ENCODE measurements at regions not wholly inside any gene's neighbourhood (a gene's known extent, or its start where the extent isn't known, plus 50 kb on each side); places are given as distances from the start of the nearest gene placed in this dataset.

GRCh38 chr1:58911841-58912499, 128.1 kb upstream of the JUN start:
- no peak overlapping the region for H3K4me3 ChIP-seq (ENCODE audit: low read length)
- TF ChIP-seq, protein P1, sequence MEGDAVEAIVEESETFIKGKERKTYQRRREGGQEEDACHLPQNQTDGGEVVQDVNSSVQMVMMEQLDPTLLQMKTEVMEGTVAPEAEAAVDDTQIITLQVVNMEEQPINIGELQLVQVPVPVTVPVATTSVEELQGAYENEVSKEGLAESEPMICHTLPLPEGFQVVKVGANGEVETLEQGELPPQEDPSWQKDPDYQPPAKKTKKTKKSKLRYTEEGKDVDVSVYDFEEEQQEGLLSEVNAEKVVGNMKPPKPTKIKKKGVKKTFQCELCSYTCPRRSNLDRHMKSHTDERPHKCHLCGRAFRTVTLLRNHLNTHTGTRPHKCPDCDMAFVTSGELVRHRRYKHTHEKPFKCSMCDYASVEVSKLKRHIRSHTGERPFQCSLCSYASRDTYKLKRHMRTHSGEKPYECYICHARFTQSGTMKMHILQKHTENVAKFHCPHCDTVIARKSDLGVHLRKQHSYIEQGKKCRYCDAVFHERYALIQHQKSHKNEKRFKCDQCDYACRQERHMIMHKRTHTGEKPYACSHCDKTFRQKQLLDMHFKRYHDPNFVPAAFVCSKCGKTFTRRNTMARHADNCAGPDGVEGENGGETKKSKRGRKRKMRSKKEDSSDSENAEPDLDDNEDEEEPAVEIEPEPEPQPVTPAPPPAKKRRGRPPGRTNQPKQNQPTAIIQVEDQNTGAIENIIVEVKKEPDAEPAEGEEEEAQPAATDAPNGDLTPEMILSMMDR (conservative IDR thresholded peaks at IDR 0.05; ENCODE audit: low read length): no peak
- DNase-seq (ENCODE audit: low read depth): no peak

DNA sequence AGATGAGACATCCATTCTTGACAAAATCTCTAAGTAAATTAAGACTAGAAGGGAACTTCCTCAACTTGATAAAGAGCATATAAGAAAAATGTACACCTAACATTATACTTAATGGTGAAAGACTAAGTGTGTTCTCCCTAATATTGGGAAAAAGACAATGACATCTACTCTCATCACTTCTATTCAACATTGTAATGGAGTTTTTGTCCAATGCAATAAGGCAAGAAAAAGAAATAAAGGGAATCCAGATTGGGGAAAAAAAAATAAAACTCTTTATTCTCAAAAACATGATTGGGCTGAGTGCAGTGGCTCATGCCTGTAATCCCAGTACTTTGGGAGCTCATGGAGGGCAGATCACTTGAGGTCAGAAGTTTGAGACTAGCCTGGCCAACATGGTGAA, 131.1 kb upstream of the JUN start:
- TF ChIP-seq, protein P1 (conservative IDR thresholded peaks at IDR 0.05; ENCODE audit: low read length): no peak
- no peak overlapping the region for H3K4me3 ChIP-seq (ENCODE audit: low read length)
- DNase-seq (ENCODE audit: low read depth): no peak

DNA sequence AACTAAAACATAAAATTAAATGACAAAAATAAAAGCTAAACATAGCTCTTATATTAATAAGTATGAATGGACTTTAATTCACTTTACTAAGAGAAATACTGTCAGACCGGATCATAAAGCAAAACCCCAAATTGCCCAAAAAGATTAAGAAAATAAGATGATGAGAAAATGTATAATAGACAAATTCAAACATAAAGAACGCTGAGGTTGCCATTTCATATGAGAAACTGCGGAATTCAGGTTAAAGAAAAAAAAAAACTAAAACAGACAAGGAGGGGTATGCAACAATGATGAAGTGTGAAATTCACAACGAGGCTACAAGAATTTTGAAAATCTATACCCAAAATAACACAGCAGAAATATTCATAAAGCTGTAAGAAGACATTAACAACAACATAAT, 133.6 kb upstream of the JUN start:
- TF ChIP-seq, protein P1 (conservative IDR thresholded peaks at IDR 0.05; ENCODE audit: low read length): no peak
- no peak for DNase-seq (ENCODE audit: low read depth)
- H3K4me3 ChIP-seq (ENCODE audit: low read length): no peak overlapping the region

DNA sequence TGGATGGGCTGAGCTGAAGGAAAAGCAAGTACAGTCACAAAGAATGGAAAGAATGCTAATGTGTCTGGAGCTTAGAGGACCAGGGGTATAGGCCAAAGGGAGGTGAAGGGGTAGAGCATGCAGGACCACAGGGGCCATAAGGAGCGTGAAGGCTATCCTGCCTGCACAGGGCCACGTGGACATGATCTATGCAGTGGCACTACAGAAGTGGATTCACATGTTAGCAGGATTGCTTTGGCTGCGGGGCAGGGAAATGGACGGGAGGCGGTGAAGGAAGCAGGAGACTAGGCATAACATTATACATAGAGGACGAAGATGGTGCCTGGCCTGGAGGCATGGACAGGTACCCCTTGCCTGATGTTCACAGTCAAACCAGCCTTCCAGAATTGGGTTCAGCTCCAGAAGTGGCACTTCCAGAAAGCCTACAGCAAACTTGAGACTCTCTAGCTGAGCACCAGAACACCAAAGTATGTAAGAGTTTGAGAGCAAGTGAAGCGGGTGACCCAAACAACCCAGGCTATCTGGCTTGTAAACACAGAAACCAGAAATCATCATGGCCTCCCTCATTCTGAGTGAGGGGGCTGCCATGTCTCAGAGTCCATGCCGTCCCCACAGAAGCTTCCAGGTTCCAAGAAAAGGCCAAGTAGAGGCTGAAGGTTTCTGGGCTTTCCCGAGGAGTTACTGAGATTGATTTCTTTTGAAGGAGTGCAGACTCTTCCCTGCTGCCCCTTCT, 135.5 kb upstream of the JUN start:
- no peak overlapping the region for H3K4me3 ChIP-seq (ENCODE audit: low read length)
- no peak for DNase-seq (ENCODE audit: low read depth)
- TF ChIP-seq, protein P1 (conservative IDR thresholded peaks at IDR 0.05; ENCODE audit: low read length): no peak

- no peak for DNase-seq (ENCODE audit: low read depth)
- TF ChIP-seq, protein P1 (conservative IDR thresholded peaks at IDR 0.05; ENCODE audit: low read length): no peak
These were observed 136.1 kb upstream of the JUN start for GRCh38 chr1:58919959-58920321.

GRCh38 chr1:58921342-58921741, 137.5 kb upstream of the JUN start:
- H3K4me3 ChIP-seq (ENCODE audit: low read length): no peak overlapping the region
- TF ChIP-seq, protein P1 (conservative IDR thresholded peaks at IDR 0.05; ENCODE audit: low read length): no peak
- DNase-seq (ENCODE audit: low read depth): no peak

More at GRCh38 chr1:58919959-58920321, 136.1 kb upstream of the JUN start:
- no peak overlapping the region for H3K4me3 ChIP-seq (ENCODE audit: low read length)

DNA sequence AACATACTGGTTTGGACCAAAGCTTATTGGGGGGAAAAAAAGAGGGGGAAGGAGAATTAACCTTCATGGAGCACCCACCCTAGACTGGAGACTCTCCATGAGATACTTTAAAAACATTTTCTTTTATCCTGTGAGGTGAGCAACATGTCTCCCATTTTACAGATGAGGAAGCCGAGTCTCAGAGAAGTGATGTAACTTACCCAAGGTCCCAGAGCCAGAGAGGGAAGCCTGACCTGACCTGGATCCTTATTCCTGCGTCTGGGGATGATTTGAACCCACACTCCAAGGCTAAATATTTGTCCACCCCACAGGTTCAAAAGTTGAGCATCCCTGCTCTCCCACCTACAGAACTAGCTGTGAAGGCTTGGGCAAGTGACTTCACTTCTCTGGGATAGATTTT, 137.9 kb upstream of the JUN start:
- no peak for DNase-seq (ENCODE audit: low read depth)
- TF ChIP-seq, protein P1 (conservative IDR thresholded peaks at IDR 0.05; ENCODE audit: low read length): no peak
- H3K4me3 ChIP-seq (ENCODE audit: low read length): no peak overlapping the region

All from AG10803 (cell line).